ENCODE measurements at regions not wholly inside any gene's neighbourhood (a gene's known extent, or its start where the extent isn't known, plus 50 kb on each side); places are given as distances from the start of the nearest gene placed in this dataset.

GRCh38 chr1:184905601-184906322 lies 68.5 kb downstream of the NIBAN1 start (continued):
- TF ChIP-seq SOX13 (IDR thresholded peaks at IDR 0.05) (no peak), SOX13 (CRISPR knock-in tag; conservative IDR thresholded peaks at IDR 0.05 in 1 of 2, IDR thresholded peaks at IDR 0.05 in 1 of 2) (peak in 1 of 2 experiments; percentile 75; a peak in 2 of 4 replicates), FOXP1 (IDR thresholded peaks at IDR 0.05) (no peak), FOXP1 (CRISPR knock-in tag; IDR thresholded peaks at IDR 0.05) (peak; percentile 79), NFYC (CRISPR knock-in tag; IDR thresholded peaks at IDR 0.05) (no peak), PCBP2 (optimal IDR thresholded peaks at IDR 0.05; ENCODE audit: low read depth, low read length, poor library complexity, severe bottlenecking) (no peak), IRX3 (CRISPR knock-in tag; IDR thresholded peaks at IDR 0.05; ENCODE audit: borderline replicate concordance, low read depth) (no peak), ATF5 (CRISPR knock-in tag; IDR thresholded peaks at IDR 0.05; ENCODE audit: low read depth) (no peak), BRD4 (CRISPR knock-in tag; IDR thresholded peaks at IDR 0.05) (no peak), RFXAP (CRISPR knock-in tag; IDR thresholded peaks at IDR 0.05; ENCODE audit: borderline replicate concordance) (no peak), ARID5B (CRISPR knock-in tag; IDR thresholded peaks at IDR 0.05) (peak; percentile 62), ASH2L (IDR thresholded peaks at IDR 0.05; ENCODE audit: insufficient read length, low read depth, low read length) (no peak), CBFB (CRISPR knock-in tag; IDR thresholded peaks at IDR 0.05) (no peak), HHEX (CRISPR knock-in tag; IDR thresholded peaks at IDR 0.05) (peak; percentile 92), PHF20 (CRISPR knock-in tag; IDR thresholded peaks at IDR 0.05) (no peak), ZNF263 (CRISPR knock-in tag; IDR thresholded peaks at IDR 0.05) (no peak), KDM5B (CRISPR knock-in tag; IDR thresholded peaks at IDR 0.05; ENCODE audit: borderline replicate concordance) (no peak), SPEN (CRISPR knock-in tag; IDR thresholded peaks at IDR 0.05; ENCODE audit: low read depth) (no peak), HDAC2 (CRISPR knock-in tag; IDR thresholded peaks at IDR 0.05) (no peak), NFIC (IDR thresholded peaks at IDR 0.05; ENCODE audit: low read length) (peak; percentile 73), RFX1 (IDR thresholded peaks at IDR 0.05) (no peak), HMG20A (CRISPR knock-in tag; IDR thresholded peaks at IDR 0.05; ENCODE audit: borderline replicate concordance) (peak; percentile 76)
- TF ChIP-seq, protein P1, sequence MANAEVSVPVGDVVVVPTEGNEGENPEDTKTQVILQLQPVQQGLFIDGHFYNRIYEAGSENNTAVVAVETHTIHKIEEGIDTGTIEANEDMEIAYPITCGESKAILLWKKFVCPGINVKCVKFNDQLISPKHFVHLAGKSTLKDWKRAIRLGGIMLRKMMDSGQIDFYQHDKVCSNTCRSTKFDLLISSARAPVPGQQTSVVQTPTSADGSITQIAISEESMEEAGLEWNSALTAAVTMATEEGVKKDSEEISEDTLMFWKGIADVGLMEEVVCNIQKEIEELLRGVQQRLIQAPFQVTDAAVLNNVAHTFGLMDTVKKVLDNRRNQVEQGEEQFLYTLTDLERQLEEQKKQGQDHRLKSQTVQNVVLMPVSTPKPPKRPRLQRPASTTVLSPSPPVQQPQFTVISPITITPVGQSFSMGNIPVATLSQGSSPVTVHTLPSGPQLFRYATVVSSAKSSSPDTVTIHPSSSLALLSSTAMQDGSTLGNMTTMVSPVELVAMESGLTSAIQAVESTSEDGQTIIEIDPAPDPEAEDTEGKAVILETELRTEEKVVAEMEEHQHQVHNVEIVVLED (CRISPR knock-in tag; IDR thresholded peaks at IDR 0.05; ENCODE audit: borderline replicate concordance): no peak
- TF ChIP-seq, protein P2, sequence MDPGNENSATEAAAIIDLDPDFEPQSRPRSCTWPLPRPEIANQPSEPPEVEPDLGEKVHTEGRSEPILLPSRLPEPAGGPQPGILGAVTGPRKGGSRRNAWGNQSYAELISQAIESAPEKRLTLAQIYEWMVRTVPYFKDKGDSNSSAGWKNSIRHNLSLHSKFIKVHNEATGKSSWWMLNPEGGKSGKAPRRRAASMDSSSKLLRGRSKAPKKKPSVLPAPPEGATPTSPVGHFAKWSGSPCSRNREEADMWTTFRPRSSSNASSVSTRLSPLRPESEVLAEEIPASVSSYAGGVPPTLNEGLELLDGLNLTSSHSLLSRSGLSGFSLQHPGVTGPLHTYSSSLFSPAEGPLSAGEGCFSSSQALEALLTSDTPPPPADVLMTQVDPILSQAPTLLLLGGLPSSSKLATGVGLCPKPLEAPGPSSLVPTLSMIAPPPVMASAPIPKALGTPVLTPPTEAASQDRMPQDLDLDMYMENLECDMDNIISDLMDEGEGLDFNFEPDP (CRISPR knock-in tag; conservative IDR thresholded peaks at IDR 0.05): no peak
- TF ChIP-seq, protein P3, sequence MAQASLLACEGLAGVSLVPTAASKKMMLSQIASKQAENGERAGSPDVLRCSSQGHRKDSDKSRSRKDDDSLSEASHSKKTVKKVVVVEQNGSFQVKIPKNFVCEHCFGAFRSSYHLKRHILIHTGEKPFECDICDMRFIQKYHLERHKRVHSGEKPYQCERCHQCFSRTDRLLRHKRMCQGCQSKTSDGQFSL (CRISPR knock-in tag; IDR thresholded peaks at IDR 0.05): no peak
